ENCODE measurements at regions not wholly inside any gene's neighbourhood (a gene's known extent, or its start where the extent isn't known, plus 50 kb on each side); places are given as distances from the start of the nearest gene placed in this dataset.

- TF ChIP-seq POLR2A (IDR thresholded peaks at IDR 0.05) (no peak), CTCF (IDR thresholded peaks at IDR 0.05) (no peak), POLR2AphosphoS5 (IDR thresholded peaks at IDR 0.05; ENCODE audit: insufficient read depth in 1 of 2, low read depth in 1 of 2) (no peak)
- Histone ChIP-seq H3K27ac (no peak overlapping the region), H3K27me3 (no peaks in the 10 kb centered on the region), H3K4me3 (no peak overlapping the region), H3K36me3 (no peaks in the 10 kb centered on the region), H3K4me1 (no peaks in the 10 kb centered on the region), H3K9me3 (no peaks in the 10 kb centered on the region)
- DNase-seq (ENCODE audit: extremely low spot score in 2 of 2): no peak
- intact Hi-C loops (cut with DNase I): no loop called here
Observed at GRCh38 chr2:19846567-19846966, 55.2 kb downstream of the TTC32 start.

GRCh38 chr2:19846030-19846429, 55.8 kb downstream of the TTC32 start:
- intact Hi-C loops (cut with DNase I): no loop called here
- H3K4me1 ChIP-seq: no peaks in the 10 kb centered on the region
- H3K27me3 ChIP-seq: no peaks in the 10 kb centered on the region
- peak in 1 of 2 donors; percentile 65 for DNase-seq (ENCODE audit: extremely low spot score in 2 of 2)
- TF ChIP-seq POLR2A (IDR thresholded peaks at IDR 0.05): no peak
- TF ChIP-seq POLR2AphosphoS5 (IDR thresholded peaks at IDR 0.05; ENCODE audit: insufficient read depth in 1 of 2, low read depth in 1 of 2): no peak
- TF ChIP-seq CTCF (IDR thresholded peaks at IDR 0.05): no peak
- H3K36me3 ChIP-seq: no peaks in the 10 kb centered on the region
- H3K9me3 ChIP-seq: no peaks in the 10 kb centered on the region
- no peak overlapping the region for H3K4me3 ChIP-seq
- no peak overlapping the region for H3K27ac ChIP-seq

- DNase-seq (ENCODE audit: extremely low spot score in 2 of 2): peak in 1 of 2 donors; percentile 62
- Histone ChIP-seq H3K4me1 (no peaks in the 10 kb centered on the region), H3K27me3 (no peaks in the 10 kb centered on the region), H3K36me3 (no peaks in the 10 kb centered on the region), H3K9me3 (no peaks in the 10 kb centered on the region), H3K27ac (no peak overlapping the region), H3K4me3 (no peak overlapping the region)
- no peak for TF ChIP-seq POLR2AphosphoS5 (IDR thresholded peaks at IDR 0.05; ENCODE audit: insufficient read depth in 1 of 2, low read depth in 1 of 2)
- no peak for TF ChIP-seq CTCF (IDR thresholded peaks at IDR 0.05)
- no peak for TF ChIP-seq POLR2A (IDR thresholded peaks at IDR 0.05)
- intact Hi-C loops (cut with DNase I): no loop called here
Observed at GRCh38 chr2:19845323-19845920, 56.4 kb downstream of the TTC32 start.

- Histone ChIP-seq H3K27ac (no peak overlapping the region), H3K27me3 (no peaks in the 10 kb centered on the region), H3K36me3 (no peaks in the 10 kb centered on the region), H3K9me3 (no peaks in the 10 kb centered on the region), H3K4me3 (no peak overlapping the region), H3K4me1 (no peaks in the 10 kb centered on the region)
- intact Hi-C loops (cut with DNase I): no loop called here
- TF ChIP-seq CTCF (IDR thresholded peaks at IDR 0.05): no peak
- TF ChIP-seq POLR2AphosphoS5 (IDR thresholded peaks at IDR 0.05; ENCODE audit: insufficient read depth in 1 of 2, low read depth in 1 of 2): no peak
- TF ChIP-seq POLR2A (IDR thresholded peaks at IDR 0.05): no peak
- DNase-seq (ENCODE audit: extremely low spot score in 2 of 2): peak in 1 of 2 donors; percentile 47
Observed at GRCh38 chr2:19844750-19845149, 57.0 kb downstream of the TTC32 start.

- Histone ChIP-seq H3K36me3 (no peaks in the 10 kb centered on the region), H3K27me3 (no peaks in the 10 kb centered on the region), H3K4me3 (no peak overlapping the region), H3K27ac (no peak overlapping the region), H3K4me1 (no peaks in the 10 kb centered on the region), H3K9me3 (no peaks in the 10 kb centered on the region)
- no peak for TF ChIP-seq POLR2A (IDR thresholded peaks at IDR 0.05)
- TF ChIP-seq POLR2AphosphoS5 (IDR thresholded peaks at IDR 0.05; ENCODE audit: insufficient read depth in 1 of 2, low read depth in 1 of 2): no peak
- TF ChIP-seq CTCF (IDR thresholded peaks at IDR 0.05): no peak
- intact Hi-C loops (cut with DNase I): no loop called here
- DNase-seq (ENCODE audit: extremely low spot score in 2 of 2): peak in 1 of 2 donors; percentile 62
Observed at GRCh38 chr2:19843992-19844515, 57.7 kb downstream of the TTC32 start.

All from vagina (tissue), 2 donors.